ENCODE measurements at regions not wholly inside any gene's neighbourhood (a gene's known extent, or its start where the extent isn't known, plus 50 kb on each side); places are given as distances from the start of the nearest gene placed in this dataset.

DNA sequence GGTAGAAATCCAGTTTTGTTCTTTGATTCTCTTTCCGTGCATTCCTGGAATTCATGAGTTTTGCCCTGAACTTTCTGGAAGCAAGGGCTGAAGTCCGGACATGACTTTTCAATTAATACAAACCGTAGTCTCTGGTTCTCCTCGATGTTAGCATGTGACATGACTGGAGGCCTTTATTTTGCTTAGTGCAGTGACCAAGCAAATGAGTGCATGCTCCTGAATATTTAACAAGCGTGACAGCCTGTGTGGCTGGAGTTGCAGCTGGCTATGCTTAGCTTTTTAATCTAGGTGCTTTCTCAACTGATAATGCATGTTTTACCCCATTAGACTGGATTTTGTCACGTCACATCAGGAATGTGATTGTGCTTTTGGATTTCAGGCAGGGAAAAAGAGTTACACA lies 302.1 kb downstream of the MAP2K6 start:
- H3K4me3 Mint-ChIP-seq = no peak overlapping the region
- no peaks in the 10 kb centered on the region for H3K4me1 Mint-ChIP-seq
- no peaks in the 10 kb centered on the region for H3K27me3 Mint-ChIP-seq
- intact Hi-C loops (cut with micrococcal nuclease) = no loop called here
- H3K9me3 Mint-ChIP-seq = peaks cover 10% of the 10 kb centered on the region
- no peaks in the 10 kb centered on the region for H3K36me3 Mint-ChIP-seq (ENCODE audit: low read depth)
- DNase-seq = no peak
- H3K27ac Mint-ChIP-seq = no peak overlapping the region

DNA sequence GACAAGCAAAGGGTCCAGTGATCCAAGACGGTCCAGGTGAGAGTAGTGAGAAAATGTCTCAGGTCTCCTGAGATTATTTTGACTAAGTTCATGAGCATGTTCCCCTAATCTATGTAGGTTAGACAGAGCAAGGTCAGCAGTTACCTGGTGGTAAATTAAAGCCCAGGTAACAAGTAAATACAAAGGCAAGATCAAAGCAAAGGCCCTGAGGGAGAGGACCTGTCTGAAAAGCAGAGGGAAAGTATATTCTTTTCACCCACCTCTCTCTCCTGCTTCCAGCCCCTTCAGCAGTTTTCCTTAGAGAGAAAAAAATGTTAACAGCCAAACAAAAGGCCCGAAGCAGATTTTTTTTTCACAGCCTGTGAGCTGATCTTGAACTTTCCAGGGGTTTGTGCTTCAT lies 302.7 kb downstream of the MAP2K6 start:
- no peak overlapping the region for H3K4me3 Mint-ChIP-seq
- DNase-seq = no peak
- peaks cover 10% of the 10 kb centered on the region for H3K9me3 Mint-ChIP-seq
- H3K27me3 Mint-ChIP-seq = no peaks in the 10 kb centered on the region
- intact Hi-C loops (cut with micrococcal nuclease) = no loop called here
- H3K36me3 Mint-ChIP-seq (ENCODE audit: low read depth) = no peaks in the 10 kb centered on the region
- H3K27ac Mint-ChIP-seq = no peak overlapping the region
- no peaks in the 10 kb centered on the region for H3K4me1 Mint-ChIP-seq

DNA sequence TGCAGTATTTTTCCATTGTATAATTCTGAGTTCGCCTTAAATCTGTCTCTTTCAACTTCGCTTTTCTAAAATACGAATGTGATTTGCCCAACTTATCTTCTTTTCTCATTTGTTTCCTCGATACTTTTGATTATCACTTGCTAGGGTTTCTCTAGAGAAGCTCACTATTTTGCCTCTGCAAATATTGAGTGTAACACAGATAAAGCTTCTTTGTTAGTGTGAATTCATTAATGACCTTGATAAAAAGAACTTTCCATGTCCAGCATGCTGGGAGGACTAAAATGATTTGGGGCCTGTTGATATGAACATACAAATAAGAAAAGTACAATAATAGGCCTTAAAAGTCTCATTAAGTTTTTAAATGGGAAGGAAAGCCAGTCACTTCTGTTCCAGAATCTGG lies 303.3 kb downstream of the MAP2K6 start:
- no peak for DNase-seq
- intact Hi-C loops (cut with micrococcal nuclease) = no loop called here
- Mint-ChIP-seq H3K4me1 (no peaks in the 10 kb centered on the region), H3K27me3 (no peaks in the 10 kb centered on the region), H3K36me3 (ENCODE audit: low read depth) (no peaks in the 10 kb centered on the region), H3K9me3 (peaks cover 10% of the 10 kb centered on the region), H3K27ac (no peak overlapping the region), H3K4me3 (no peak overlapping the region)

DNA sequence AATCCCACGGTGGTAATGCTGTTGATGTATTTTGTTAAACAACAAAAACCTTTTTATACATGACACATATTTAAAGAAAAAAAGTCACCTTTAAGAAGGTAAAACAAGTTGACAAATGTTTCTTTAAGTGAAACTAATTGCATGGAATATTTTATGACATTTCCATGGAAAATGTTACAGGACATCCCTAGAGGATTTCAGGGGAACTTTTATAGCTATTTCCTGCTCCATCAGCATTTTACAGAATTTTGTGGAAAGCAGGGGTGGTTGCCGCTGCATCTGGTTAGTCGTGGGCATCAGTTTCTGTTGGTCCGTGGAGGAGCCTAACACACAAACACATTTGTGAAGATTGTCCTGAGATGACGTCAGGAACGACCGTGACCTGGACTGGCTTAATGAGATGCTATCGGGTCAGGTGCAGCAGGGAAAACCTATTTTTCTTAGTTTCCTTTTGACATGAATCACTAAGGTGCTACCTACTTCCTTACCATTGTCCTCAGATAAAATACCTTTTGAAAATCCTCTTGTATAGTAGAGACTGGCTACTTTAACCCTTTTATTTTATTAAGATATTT lies 305.1 kb downstream of the MAP2K6 start:
- no peak for DNase-seq
- H3K4me1 Mint-ChIP-seq = no peaks in the 10 kb centered on the region

DNA sequence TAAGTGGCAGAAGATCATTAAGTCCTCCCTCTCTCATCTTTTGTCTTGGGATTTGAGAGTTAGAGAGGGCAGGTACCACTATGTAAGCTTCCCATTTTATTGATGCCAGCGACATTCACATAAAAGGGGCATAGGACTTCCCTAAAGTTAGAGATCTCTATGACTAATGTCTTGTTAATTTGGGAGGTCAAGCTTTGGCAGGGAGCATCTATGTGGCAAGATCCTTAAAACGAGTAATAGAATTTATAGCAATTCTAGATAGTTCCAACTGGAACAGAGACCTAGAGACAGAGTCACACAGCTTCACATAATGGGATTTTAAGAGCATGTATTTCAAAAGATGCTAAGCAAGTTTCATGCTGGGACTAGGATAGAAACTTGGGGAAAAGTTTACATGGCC lies 308.0 kb downstream of the MAP2K6 start:
- H3K27ac Mint-ChIP-seq = no peak overlapping the region
- H3K4me3 Mint-ChIP-seq = no peak overlapping the region
- peaks cover 6% of the 10 kb centered on the region for H3K9me3 Mint-ChIP-seq
- intact Hi-C loops (cut with micrococcal nuclease) = no loop called here
- no peaks in the 10 kb centered on the region for H3K27me3 Mint-ChIP-seq
- no peak for DNase-seq
- H3K4me1 Mint-ChIP-seq = no peaks in the 10 kb centered on the region
- no peaks in the 10 kb centered on the region for H3K36me3 Mint-ChIP-seq (ENCODE audit: low read depth)

More for the DNA sequence above, 305.1 kb downstream of the MAP2K6 start:
- intact Hi-C loops (cut with micrococcal nuclease) = no loop called here
- no peak overlapping the region for H3K4me3 Mint-ChIP-seq
- no peak overlapping the region for H3K27ac Mint-ChIP-seq
- H3K9me3 Mint-ChIP-seq = peaks cover 10% of the 10 kb centered on the region
- no peaks in the 10 kb centered on the region for H3K36me3 Mint-ChIP-seq (ENCODE audit: low read depth)
- H3K27me3 Mint-ChIP-seq = no peaks in the 10 kb centered on the region

DNA sequence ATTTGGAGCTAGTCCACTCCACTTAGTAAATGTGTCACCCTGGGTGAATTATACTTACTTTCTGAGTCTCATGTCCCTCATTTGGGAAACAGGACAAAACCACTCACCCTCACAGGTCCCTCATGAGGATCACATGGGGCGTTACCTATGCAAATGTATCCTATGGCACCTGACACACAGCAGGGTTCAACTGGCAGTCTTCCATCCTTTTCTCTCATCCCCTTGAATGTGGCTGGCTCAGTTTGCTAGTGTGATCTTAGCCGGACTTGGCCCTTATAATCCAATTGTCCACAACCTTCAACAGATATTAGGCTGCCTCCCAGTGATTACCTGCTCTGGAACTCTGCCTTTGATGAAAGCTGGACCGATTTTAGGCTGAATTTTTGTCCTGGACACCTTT lies 308.8 kb downstream of the MAP2K6 start:
- no peaks in the 10 kb centered on the region for H3K4me1 Mint-ChIP-seq
- H3K9me3 Mint-ChIP-seq = peaks cover 3% of the 10 kb centered on the region
- H3K27ac Mint-ChIP-seq = no peak overlapping the region
- peaks cover 1% of the 10 kb centered on the region for H3K27me3 Mint-ChIP-seq
- intact Hi-C loops (cut with micrococcal nuclease) = no loop called here
- H3K4me3 Mint-ChIP-seq = no peak overlapping the region
- no peak for DNase-seq
- no peaks in the 10 kb centered on the region for H3K36me3 Mint-ChIP-seq (ENCODE audit: low read depth)

DNA sequence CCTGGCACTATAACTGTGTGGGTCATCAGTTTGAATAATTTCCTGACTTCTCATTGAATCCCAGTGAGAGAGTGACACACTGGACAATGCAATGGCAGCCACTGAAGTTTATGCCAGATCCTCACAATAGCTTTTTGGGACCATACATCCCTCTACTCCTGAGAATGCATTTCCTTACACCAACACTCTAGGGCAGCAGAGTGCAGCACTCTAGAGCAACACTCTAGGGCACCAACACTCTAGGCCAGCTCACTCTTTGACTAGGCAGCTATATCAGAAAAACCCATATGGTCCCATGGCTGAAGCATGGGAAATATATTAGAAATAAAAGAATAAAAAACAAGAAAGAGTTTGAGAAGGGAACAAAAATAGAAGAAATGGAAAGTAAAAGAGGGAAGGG lies 309.2 kb downstream of the MAP2K6 start:
- H3K4me3 Mint-ChIP-seq = no peak overlapping the region

DNA sequence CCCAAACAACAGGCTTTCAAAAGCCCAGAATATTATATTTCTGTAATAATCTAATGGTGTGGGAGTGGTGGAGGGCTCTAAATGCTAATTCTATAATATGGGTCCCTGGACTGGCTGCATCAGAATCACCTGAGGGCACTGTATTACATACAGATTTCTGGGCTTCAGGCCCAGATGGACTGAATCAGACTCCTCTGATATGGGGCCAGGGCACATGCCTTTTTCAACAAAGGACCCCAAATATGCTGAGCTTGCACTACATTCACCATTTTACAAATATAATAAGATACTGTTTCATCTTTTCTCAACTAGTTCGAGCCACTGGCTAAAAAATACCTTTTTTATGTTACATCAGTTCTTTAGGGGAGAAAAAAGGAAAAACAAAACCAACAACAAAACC lies 309.7 kb downstream of the MAP2K6 start:
- no peaks in the 10 kb centered on the region for H3K4me1 Mint-ChIP-seq
- H3K27me3 Mint-ChIP-seq = peaks cover 3% of the 10 kb centered on the region
- H3K9me3 Mint-ChIP-seq = no peaks in the 10 kb centered on the region
- intact Hi-C loops (cut with micrococcal nuclease) = no loop called here
- H3K36me3 Mint-ChIP-seq (ENCODE audit: low read depth) = no peaks in the 10 kb centered on the region
- DNase-seq = no peak
- H3K27ac Mint-ChIP-seq = no peak overlapping the region
- H3K4me3 Mint-ChIP-seq = no peak overlapping the region

More for the DNA sequence above, 309.2 kb downstream of the MAP2K6 start:
- H3K36me3 Mint-ChIP-seq (ENCODE audit: low read depth) = no peaks in the 10 kb centered on the region
- no peak overlapping the region for H3K27ac Mint-ChIP-seq
- no peaks in the 10 kb centered on the region for H3K4me1 Mint-ChIP-seq
- no peaks in the 10 kb centered on the region for H3K9me3 Mint-ChIP-seq
- no peak for DNase-seq
- H3K27me3 Mint-ChIP-seq = peaks cover 3% of the 10 kb centered on the region
- intact Hi-C loops (cut with micrococcal nuclease) = no loop called here

DNA sequence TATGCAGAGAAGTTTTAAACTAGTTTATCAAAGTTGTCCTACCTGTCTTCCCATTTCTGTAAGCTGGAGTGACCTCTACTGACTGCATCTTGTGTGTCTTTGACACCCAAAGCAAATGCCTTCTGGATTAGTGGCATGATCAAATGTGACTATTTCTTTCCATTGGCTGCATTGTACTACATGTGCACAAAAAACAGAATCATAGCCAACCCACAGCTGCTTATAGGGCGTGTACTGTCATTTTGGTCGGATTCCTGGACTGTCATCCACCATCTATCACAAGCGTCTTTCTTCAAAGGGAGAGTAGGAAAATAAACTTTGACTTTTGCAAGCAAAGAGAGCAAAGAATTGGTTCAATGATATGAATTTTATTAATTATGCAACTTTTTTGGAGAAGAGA lies 310.6 kb downstream of the MAP2K6 start:
- peaks cover 2% of the 10 kb centered on the region for H3K4me1 Mint-ChIP-seq
- H3K4me3 Mint-ChIP-seq = no peak overlapping the region
- no peaks in the 10 kb centered on the region for H3K9me3 Mint-ChIP-seq
- no peak for DNase-seq
- H3K36me3 Mint-ChIP-seq (ENCODE audit: low read depth) = no peaks in the 10 kb centered on the region
- intact Hi-C loops (cut with micrococcal nuclease) = no loop called here
- no peak overlapping the region for H3K27ac Mint-ChIP-seq
- H3K27me3 Mint-ChIP-seq = peaks cover 3% of the 10 kb centered on the region

DNA sequence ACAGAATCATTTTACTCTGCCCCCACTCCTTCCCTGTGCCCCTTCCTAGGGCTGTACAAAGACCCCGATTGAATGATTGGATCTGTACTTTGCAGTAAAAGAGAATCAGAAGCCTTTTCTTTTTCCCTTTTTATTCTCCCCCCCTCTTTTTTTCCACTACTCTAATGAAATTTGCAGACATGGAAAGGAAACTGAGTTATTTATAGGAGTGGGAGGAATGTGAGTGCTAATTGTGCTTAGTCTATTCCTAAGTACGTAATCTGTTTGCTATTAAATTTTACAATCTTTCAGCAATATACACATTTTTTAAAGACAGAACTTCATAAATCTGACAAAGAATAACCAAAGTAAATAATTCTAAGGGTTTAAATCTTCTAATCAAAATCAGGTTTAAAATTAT lies 314.3 kb downstream of the MAP2K6 start:
- Mint-ChIP-seq H3K4me3 (no peak overlapping the region), H3K9me3 (no peaks in the 10 kb centered on the region), H3K27me3 (peaks cover 3% of the 10 kb centered on the region), H3K4me1 (peaks cover 2% of the 10 kb centered on the region), H3K36me3 (ENCODE audit: low read depth) (no peaks in the 10 kb centered on the region), H3K27ac (no peak overlapping the region)
- DNase-seq = no peak
- intact Hi-C loops (cut with micrococcal nuclease) = no loop called here

DNA sequence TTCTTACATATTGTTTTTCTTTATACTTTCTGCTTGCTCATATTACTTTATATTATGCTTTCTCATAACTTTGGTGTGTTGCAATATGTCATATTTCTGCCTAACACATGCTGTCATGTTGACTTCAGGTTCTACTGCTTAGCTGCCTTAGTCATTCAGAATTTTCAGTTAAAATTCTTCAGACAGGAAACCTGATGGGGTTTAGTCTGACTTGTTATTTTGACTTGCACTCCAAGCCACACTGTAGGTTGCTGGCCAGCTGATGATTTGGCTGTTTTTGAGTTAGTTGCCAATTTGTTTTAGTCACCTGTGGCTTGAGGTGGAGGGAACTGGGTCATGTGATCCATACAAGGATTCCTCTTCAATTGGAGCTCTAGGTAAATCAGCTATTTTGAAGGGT lies 315.4 kb downstream of the MAP2K6 start:
- no peaks in the 10 kb centered on the region for H3K36me3 Mint-ChIP-seq (ENCODE audit: low read depth)
- no peak for DNase-seq
- H3K9me3 Mint-ChIP-seq = no peaks in the 10 kb centered on the region
- no peak overlapping the region for H3K27ac Mint-ChIP-seq
- H3K4me3 Mint-ChIP-seq = no peak overlapping the region
- H3K27me3 Mint-ChIP-seq = peaks cover 3% of the 10 kb centered on the region
- peaks cover 2% of the 10 kb centered on the region for H3K4me1 Mint-ChIP-seq
- intact Hi-C loops (cut with micrococcal nuclease) = no loop called here

DNA sequence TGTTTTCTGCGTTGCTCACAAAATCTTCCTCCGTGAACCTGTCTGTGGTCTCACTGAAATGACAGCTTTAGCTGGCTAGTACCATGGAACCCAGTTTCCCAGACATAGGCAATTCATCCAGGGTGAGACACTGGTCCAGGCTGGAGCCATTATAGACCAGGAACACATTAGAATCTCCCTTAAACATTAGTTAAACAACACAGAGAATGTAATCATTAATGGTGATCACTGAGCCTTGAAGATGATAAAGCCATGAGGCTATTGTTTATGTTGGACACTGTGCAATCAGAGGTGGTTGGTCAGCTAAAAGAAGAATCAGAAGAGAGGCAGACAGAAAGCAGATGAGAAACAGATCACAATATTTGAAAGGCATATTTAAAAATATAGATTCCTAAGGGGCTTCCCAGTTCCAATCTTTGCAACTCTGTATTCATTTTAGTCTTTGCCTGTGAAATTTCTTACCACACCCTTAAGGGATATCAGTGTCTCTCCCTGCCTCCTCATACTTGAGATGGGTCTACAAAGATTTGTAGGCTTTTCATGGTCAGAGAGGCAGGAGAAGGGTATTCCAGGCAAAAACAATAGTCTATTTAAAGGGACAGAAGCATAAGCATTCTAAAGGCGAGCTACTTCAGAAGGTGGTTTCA lies 317.9 kb downstream of the MAP2K6 start:
- H3K36me3 Mint-ChIP-seq (ENCODE audit: low read depth) = no peaks in the 10 kb centered on the region
- intact Hi-C loops (cut with micrococcal nuclease) = no loop called here
- H3K27ac Mint-ChIP-seq = no peak overlapping the region
- peaks cover 5% of the 10 kb centered on the region for H3K4me1 Mint-ChIP-seq
- no peak overlapping the region for H3K4me3 Mint-ChIP-seq
- no peaks in the 10 kb centered on the region for H3K9me3 Mint-ChIP-seq
- H3K27me3 Mint-ChIP-seq = peaks cover 3% of the 10 kb centered on the region
- no peak for DNase-seq

DNA sequence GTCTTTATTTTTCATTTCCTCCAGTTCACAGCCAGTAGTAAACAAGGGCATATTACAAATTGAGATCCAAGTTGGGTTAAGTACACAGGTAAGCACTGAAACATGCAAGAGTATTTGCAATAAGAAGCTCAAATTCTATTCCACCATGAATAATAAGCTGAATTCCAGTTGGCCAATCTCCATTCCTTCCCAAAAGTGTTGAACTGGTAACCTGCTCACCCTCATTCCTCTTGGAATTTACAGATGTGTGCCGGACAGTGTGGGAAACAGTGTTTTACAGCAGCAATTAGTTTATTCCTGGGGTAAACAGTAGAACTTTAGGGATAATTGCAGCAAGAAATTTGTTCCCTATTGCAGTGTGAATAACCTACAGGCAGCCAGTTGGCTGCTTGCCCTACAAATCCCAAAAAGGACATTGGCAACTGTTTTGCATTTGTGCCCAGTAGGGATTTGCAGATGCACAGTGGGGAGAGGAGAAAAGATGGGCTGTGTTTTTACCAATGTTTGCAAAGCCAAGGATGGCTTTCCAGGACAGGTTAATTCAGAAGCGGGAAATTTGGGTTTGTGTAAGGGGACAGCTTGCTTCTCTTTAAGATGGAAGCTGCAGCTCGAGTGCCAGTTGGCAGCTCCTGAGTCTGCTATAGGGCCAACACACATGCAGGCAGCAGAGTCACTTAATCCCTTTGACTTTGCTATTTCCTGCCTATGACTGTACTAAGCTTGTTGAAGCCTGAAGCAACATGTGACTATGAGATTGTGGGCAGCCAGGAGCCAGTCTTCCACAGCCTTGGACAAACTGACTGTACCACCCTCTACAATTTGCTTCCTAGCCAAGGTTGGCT lies 318.9 kb downstream of the MAP2K6 start:
- Mint-ChIP-seq H3K27ac (no peak overlapping the region), H3K4me3 (no peak overlapping the region), H3K4me1 (peaks cover 13% of the 10 kb centered on the region), H3K36me3 (ENCODE audit: low read depth) (peaks cover 3% of the 10 kb centered on the region), H3K9me3 (peaks cover 4% of the 10 kb centered on the region), H3K27me3 (peaks cover 1% of the 10 kb centered on the region)
- intact Hi-C loops (cut with micrococcal nuclease) = no loop called here
- DNase-seq = peak; percentile 58

DNA sequence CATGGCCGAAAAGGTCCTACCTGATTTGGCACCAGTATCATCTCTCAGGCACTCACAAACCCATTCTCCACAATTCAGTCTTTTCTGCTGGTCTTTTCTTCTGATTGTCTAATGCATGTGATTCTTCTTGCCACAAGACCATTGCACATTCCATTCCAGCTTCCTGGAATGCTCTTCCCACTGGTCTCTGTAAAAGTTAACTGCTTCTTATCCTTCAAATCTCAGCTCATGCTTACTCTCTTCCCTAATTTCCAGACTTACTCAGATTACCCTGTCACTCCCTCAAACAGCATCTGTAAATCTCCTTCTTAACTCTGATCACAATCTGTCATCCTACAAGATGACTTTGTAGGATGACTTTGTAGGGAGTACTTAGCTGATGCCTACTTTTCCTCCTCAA lies 320.2 kb downstream of the MAP2K6 start:
- peaks cover 26% of the 10 kb centered on the region for H3K4me1 Mint-ChIP-seq
- intact Hi-C loops (cut with micrococcal nuclease) = no loop called here
- H3K27me3 Mint-ChIP-seq = no peaks in the 10 kb centered on the region
- peaks cover 4% of the 10 kb centered on the region for H3K9me3 Mint-ChIP-seq
- H3K36me3 Mint-ChIP-seq (ENCODE audit: low read depth) = peaks cover 3% of the 10 kb centered on the region
- no peak overlapping the region for H3K4me3 Mint-ChIP-seq
- no peak overlapping the region for H3K27ac Mint-ChIP-seq
- DNase-seq = no peak
